OCI-LY7 (cell line): ENCODE measurements at regions not wholly inside any gene's neighbourhood (a gene's known extent, or its start where the extent isn't known, plus 50 kb on each side); places are given as distances from the start of the nearest gene placed in this dataset.

Experiments used
- EZH2phosphoT487 ChIP-seq: fragments of 200-600 bp; sonication (generic); IDR thresholded peaks from 2 replicates; pipeline ENCODE4 v1.6.1; 2018; ENCODE audit warnings: low read depth, borderline replicate concordance, mild to moderate bottlenecking, mixed run types, antibody characterized with exemption, low read length, moderate library complexity, mixed read lengths
- TF ChIP-seq, protein P1 (sequence below): fragments of 200-600 bp; sonication (generic); conservative IDR thresholded peaks from 2 replicates; pipeline ENCODE4 v1.5.1; 2014; ENCODE audit warnings: mild to moderate bottlenecking, antibody characterized with exemption, low read length, moderate library complexity, mixed read lengths

DNA sequence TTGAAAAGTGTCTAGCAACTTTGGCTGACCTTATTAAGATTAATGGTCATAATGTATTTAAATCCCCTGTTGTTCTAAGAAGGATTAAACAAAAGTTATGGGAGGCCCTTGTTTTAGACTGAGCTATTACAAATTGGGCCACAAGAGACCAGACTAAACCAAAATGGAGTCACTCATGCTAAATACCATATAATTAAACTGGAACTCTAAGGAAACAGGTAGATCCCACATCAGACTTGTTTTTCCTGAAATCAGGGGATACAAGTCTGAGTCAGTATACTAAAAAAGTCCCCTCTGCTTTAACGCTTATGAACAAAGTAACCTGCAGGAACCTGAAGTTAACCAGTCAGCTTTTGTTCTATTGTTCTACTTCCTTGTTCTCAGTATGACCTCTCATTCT lies 305.9 kb upstream of the SGCG start:
- TF ChIP-seq, protein P1, sequence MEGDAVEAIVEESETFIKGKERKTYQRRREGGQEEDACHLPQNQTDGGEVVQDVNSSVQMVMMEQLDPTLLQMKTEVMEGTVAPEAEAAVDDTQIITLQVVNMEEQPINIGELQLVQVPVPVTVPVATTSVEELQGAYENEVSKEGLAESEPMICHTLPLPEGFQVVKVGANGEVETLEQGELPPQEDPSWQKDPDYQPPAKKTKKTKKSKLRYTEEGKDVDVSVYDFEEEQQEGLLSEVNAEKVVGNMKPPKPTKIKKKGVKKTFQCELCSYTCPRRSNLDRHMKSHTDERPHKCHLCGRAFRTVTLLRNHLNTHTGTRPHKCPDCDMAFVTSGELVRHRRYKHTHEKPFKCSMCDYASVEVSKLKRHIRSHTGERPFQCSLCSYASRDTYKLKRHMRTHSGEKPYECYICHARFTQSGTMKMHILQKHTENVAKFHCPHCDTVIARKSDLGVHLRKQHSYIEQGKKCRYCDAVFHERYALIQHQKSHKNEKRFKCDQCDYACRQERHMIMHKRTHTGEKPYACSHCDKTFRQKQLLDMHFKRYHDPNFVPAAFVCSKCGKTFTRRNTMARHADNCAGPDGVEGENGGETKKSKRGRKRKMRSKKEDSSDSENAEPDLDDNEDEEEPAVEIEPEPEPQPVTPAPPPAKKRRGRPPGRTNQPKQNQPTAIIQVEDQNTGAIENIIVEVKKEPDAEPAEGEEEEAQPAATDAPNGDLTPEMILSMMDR: no peak
- TF ChIP-seq EZH2phosphoT487: no peak
